GM20000 (cell line): ENCODE measurements at regions not wholly inside any gene's neighbourhood (a gene's known extent, or its start where the extent isn't known, plus 50 kb on each side); places are given as distances from the start of the nearest gene placed in this dataset.

ENCODE experiments used
- DNase-seq: peaks from one replicate; pipeline ENCODE4 v3.0.0; 2012; ENCODE audit warnings: low spot score
- CTCF ChIP-seq: IDR thresholded peaks from 2 replicates; pipeline ENCODE4 v1.5.1; 2012; ENCODE audit warnings: mild to moderate bottlenecking, control low read depth; ENCODE audit errors: extremely low read depth, missing control alignments

GRCh38 chr18:52045946-52046675 is 293.9 kb upstream of the DCC start:
- no peak for TF ChIP-seq CTCF
- no peak for DNase-seq

GRCh38 chr18:52046842-52047241 is 293.2 kb upstream of the DCC start:
- DNase-seq: no peak
- TF ChIP-seq CTCF: no peak

GRCh38 chr18:52054324-52054723 is 285.7 kb upstream of the DCC start:
- DNase-seq: no peak
- no peak for TF ChIP-seq CTCF

GRCh38 chr18:52060607-52061304 is 279.2 kb upstream of the DCC start:
- TF ChIP-seq CTCF: no peak
- no peak for DNase-seq

DNA sequence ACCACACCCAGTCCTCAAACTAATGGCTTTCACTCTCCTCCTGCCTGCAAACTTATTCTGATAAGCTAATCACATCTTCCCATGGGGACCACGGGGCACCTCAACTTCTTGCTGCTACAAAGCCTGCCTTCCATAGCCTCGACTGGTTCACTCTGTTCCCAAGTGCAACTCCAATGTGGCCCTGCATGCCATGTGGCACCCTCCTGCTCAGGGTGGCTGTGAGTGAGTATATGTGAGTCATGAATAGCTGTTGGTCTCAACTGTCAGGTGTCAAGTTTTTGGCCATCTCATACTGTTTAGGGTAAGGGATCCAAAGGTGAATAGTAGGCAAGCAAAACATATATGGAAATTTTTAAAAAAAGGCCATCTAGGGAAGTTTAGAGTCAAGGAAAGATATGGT is 276.1 kb upstream of the DCC start:
- no peak for TF ChIP-seq CTCF

DNA sequence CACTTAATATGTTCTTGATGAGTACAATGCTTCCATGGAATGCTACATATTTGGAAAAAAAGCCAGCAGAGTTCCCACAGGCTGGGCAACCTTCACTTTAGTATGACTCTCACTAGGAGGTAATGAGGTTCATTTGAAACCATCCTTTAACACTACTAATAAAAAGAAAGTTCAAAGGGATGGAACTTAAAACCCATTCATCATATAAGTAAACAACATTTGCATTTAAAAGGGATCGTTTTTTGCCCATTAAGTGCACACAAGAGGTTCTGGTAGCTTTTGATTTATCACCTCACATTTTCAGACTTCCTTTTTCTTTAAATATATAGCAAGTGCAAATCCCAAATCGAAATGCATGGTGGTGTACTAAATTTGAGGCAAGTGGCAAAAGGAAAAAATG is 270.8 kb upstream of the DCC start:
- no peak for DNase-seq
- no peak for TF ChIP-seq CTCF

More for the DNA sequence above, 276.1 kb upstream of the DCC start:
- no peak for DNase-seq

DNA sequence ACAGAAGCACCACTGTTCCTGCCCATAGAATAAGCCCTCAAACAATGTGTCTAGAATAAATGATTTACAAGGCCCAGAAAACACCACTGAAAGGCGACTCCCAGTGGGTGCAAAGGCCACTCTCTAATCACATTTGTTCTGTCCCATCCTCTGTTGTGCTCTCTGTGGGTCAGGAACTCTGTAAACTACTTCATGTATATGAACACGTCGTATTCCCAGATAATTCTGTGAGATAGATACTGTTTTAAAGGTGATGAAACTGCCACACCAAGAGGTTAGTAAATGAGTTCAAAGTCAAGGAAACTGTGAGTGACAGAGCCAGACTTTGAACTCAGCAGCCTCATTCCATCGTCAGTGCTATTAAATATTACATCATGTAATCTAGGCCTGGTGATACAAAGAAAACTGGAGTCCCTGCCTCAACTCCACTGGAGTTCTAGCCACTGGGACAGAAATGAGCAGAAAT is 269.7 kb upstream of the DCC start:
- no peak for DNase-seq
- TF ChIP-seq CTCF: no peak
